GM04504 (cell line): ENCODE measurements at regions not wholly inside any gene's neighbourhood (a gene's known extent, or its start where the extent isn't known, plus 50 kb on each side); places are given as distances from the start of the nearest gene placed in this dataset.
"Not testable (repeated sequence)": the region's sequence is repeated elsewhere in the genome, so short reads cannot be mapped to it uniquely, and the experiment has no call there.

Experiments
- DNase-seq: peaks from one replicate; pipeline ENCODE4 v3.0.0-alpha.2; 2012; ENCODE audit warnings: low read depth

DNA sequence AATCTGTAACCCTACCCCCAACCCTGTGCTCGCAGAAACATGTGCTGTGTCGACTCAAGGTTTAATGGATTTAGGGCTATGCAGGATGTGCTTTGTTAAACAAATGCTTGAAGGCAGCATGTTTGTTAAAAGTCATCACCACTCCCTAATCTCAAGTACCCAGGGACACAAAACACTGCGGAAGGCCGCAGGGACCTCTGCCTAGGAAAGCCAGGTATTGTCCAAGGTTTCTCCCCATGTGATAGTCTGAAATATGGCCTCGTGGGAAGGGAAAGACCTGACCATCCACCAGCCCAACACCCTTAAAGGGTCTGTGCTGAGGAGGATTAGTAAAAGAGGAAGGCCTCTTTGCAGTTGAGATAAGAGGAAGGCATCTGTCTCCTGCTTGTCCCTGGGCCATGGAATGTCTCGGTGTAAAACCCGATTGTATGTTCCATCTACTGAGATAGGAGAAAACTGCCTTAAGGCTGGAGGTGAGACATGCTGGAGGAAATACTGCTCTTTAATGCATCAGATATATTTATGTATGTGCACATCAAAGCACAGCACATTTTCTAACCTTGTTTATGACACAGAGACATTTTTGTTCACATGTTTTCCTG lies 94.4 kb downstream of the LSM3 start:
- DNase-seq, result not testable (repeated sequence)

GRCh38 chr3:14273901-14274611 lies 95.4 kb downstream of the LSM3 start:
- DNase-seq, result no peak

DNA sequence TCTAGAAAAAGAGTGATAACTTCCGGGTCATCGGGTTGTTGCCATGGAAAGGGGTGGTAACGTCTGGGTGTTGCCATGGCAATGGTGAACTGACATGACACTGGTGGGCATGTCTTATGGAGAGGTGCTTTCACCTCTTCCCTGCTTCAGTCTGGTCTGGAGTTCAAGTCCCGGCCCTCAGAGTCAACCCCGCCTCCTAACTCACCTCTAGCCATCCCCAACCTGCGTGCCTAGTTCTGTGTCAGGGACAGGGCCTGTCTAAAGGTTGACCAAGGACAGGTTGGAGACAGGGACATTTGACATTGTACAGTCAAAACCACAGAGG lies 96.0 kb downstream of the LSM3 start:
- no peak for DNase-seq

DNA sequence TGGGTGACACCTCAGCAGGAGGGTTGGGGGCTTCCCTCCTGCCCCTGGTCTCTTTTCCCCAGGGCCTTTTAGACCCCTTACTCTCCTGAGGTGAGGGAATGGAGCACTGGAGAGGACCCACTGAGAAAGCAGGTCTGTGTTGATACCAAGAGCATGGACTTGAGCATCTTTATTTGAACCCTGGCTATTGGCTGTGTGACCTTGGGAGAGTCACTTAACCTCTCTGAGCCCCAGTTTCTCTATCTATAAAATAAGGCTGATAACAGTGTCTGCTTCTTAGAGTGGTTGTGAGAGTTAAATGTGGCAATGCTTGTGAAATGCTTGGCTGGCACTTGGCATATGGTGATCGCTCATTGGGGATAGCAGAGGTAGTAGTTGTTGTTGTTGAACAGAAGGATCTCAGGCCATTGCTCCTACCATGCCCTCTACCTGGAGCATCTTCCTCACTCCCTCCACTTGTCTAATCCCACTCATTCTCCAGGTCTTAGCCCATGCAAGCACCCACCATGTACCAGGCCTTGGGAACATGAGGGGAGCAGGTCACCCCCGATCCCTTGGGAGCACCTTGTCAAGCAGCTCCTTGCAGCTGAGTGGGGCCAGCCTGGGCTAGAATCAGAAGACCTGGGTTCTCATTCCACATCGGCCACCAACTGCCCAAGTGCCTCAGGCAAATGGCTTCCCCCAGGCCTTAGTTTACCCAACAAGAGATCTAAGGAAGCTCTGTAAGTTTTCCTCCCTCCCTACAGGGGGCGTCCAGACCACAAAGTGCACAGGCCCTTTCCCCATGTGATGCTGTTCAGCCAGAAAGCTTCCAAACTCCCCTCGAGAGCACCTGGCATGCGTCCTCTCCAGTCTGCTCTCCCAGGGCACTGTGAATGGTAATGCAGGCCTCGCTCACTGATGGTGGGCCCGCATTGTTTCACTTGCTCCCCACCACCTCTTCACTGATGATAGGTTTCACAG lies 96.7 kb downstream of the LSM3 start:
- no peak for DNase-seq

- no peak for DNase-seq
Measured at GRCh38 chr3:14275962-14276909, 97.6 kb downstream of the LSM3 start.

DNA sequence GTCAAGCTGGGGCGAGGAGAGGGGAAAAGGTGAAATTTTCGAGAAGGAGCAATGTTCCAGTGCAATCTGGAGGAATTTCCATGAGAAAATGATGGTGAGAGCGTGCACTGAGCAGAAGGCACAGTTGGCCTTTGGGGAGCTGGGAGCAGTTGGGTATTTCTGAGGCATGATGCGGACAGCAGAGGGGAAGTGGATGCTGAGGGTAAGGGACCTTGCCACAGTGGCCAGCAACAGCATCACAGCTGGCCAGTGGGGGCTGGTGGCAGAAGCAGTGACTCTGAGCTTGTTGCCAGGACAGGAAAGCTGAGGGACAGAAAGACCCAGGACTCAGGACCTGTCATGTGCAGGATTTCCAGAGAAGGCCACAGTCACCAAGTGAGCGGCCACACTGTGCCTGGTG lies 98.9 kb downstream of the LSM3 start:
- DNase-seq, result no peak

- DNase-seq, result no peak
Measured at GRCh38 chr3:14278265-14278798, 99.7 kb downstream of the LSM3 start.

DNA sequence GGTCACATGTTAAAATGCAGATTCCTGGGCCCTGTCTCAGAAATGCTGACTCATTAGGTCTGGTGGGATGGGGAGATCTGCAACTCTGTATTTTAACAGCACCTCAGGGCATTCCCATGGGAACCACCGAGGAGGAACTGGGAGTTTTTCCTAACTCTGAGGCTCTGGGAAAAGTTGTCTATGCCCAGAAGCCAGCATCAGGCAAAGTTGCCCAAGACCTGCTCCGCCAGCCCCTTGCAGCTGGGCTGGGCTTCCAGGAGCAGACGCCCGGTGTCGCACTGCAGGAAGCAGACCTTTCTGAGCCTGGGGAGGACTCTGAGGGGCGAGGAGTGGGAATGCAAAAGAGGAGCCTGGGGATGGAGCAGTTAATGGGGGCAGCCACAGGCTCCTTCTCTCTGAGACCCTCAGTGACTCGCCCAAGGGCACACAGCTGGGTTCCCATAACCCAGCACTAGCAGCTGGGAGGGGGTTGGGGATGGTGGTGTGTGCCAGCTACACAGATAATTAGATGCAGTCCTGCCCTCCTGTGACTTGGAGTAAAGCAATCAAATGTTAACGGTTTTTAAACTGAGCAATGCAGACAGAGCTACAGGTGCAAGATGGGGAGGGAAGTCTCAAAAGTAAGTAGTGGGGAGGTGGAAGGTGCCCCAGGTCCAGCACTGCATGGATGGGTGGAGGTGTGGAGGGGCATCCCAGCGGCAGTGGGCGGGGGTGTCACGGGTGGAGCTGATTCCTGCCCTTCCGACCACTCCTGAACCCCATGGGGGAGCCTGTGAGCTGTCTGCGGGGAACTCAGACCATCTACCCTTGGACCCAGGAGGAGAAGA lies 100.4 kb downstream of the LSM3 start:
- no peak for DNase-seq

GRCh38 chr3:14279626-14280061 lies 101.0 kb downstream of the LSM3 start:
- DNase-seq, result no peak

GRCh38 chr3:14280326-14280725 lies 101.7 kb downstream of the LSM3 start:
- no peak for DNase-seq

DNA sequence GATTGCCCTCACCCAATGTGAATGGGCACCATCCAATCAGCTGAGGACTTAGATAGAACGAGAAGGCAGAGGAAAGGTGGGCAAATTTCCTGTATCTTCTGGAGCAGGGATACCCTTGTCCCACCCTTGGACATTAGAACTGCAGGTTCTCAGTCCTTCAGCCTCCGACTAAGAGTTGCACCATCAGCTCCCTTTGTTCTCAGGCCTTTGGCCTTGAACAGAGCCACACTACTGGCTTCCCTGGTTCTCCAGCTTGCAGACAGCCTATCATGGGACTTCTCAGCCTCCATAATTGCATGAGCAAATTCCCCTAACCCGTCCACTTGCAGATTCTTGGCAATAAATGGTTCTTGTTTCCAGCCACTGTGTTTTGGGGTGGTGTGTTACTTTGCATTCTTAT lies 102.4 kb downstream of the LSM3 start:
- DNase-seq, result no peak

DNA sequence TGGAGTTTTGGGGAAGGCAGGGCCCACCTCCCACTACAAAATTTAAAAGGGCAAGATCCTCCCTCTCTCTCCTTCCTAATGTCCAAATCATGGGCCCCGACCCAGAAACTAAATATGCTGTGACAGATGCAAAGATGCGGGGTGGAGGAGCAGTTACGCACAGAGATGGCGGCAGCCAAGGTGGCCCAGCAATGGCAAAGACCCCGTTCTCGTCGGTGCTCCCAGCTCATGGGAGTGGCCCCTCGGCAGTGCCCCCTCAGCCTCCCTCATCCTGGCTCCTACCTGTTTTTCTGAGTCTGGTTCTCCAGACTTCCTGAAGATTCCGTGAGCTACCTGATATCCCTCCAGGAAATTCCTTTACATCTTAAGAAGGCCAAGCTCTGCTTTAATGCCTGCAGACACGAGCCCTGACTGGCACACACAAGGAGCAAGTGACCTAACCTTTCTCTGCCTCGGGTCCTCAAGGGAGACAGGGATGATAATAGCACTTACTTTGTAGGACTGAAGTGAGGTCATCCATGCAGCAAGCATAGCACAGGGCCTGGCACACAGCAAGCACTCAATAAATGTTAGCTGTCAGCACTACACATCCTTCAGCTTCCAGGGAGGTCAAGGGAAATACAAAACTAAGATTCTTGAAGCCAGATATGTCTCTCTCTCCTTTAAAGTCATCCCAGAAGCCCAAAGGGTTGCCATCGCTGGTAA lies 103.5 kb downstream of the LSM3 start:
- DNase-seq, result no peak

GRCh38 chr3:14282706-14283075 lies 104.1 kb downstream of the LSM3 start:
- DNase-seq, result no peak

DNA sequence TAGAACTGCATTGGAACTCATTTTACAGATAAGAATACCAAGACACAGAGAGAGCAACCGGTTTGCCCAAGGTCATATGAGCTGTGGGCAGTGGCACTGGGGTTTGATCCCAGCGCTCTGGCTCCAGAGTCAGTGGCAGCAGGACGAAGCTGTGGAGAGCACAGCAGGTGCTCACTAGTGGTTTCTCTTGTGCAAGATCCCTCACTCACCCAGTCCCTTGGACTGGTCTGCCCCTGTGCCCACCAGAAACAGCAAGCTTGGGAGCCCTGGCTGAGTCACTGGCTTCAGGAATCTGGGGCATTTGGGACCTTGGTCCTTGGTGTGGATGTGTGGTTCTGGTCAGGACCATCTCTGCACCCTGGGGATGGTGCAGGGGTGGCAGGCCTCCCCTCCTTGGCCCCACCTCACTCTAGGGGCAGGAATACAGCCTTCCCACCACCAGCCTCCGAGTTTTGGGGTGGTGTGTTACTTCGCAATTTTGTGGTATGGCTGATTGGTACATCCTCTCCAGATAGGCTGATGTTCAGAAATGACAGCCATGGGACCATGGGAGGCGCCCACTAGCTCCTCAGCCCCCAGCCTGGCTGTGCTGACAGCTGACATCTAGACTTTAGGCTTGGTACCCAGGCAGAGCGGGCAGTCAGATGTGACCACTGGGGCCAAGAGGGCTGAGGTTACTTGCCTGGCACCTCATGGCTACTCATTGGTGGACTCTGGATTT lies 104.6 kb downstream of the LSM3 start:
- no peak for DNase-seq

- DNase-seq, result no peak
Measured at GRCh38 chr3:14283813-14284438, 105.3 kb downstream of the LSM3 start.

DNA sequence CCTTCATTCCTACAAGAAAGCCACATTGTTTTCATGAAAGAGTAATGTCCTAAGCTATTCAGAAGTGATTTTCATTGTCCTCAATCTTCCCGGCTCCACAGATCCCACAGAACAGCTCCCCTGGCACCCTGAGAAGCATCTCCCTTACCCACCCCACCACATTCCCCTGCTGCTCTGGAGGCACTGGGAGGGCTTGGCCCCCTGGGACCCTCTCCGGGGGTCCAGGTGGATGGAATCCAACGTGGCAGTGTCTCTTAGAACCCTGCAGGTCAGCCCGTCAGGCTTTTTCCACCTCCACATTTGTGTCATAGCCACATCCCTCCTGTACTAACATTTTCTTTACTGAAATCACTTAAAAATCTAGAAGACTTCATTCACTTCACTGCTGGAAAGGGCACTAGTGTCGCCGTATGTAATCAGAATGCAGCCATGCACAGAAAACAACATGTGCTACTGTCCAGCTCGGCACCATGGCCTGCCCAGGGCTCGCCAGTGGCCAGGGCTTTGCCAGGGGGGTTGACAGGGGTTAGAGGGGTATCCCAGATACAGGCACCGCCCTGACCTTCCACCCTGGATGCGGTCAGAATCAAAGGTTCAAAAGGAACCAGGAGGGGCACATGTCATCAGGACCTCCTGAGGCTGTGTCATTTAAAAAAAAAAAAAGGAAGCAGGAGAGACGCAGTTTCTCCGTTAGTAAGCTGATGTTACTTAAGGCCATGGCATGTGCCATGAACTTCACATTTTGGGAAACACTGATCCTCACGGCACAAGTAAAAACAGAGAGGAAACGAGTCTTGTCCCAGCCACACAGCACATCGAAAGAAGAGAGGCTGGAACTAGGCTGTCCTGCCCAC lies 106.3 kb downstream of the LSM3 start:
- no peak for DNase-seq

GRCh38 chr3:14285548-14285925 lies 106.9 kb downstream of the LSM3 start:
- DNase-seq, result no peak

DNA sequence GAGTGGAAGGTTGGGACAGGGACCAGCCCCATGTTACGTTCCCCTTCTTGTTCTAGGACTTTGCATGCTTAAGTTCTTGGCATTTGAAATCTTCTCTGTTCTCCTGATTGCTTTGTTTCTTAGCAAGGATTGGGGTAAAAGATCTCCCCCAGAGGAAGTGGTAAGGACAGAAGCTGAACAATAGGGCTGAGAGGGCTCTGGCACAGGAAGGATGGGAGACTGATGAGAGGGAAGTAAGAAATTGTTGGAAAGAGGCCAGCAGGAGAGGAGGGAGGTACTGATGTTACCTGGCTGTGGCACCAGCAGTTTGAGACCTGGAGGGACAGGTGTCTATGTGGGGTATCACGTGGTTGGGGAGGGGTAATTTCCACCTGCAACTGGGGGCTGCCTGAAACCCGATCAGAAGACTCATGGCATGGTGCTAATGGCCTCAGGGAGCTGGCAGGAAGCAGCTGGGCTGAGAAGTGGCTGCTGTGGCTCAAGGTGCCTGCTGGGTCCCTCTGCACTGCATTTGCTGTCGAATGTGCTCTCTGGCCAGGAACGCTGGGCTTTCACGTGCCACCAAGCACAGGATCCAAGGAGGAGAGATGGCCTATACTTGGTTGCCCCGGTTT lies 108.4 kb downstream of the LSM3 start:
- DNase-seq, result no peak
